ENCODE measurements at regions not wholly inside any gene's neighbourhood (a gene's known extent, or its start where the extent isn't known, plus 50 kb on each side); places are given as distances from the start of the nearest gene placed in this dataset.

DNA sequence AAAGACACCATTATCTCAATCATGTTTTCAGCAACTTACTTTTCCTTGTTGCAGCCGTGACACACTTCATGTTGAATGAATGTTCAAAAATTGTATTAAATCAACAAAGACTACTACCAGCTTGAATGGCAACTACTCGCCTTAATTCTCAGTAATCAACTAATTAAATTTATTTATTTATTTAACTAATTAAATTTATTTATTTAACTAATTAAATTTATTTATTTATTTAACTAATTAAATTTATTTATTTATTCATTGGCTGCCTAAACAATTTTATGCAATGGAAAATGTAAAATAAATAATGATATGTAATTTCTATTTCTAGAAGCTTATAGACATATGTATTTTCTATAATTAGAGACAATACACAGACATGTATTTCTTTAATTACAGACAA, 435.4 kb downstream of the GPAM start:
- H3K23ac ChIP-seq (ENCODE audit: insufficient read length, low read depth, low read length) = no peak overlapping the region
- H3K9ac ChIP-seq (ENCODE audit: extremely low read depth, insufficient read length, low read length) = no peak overlapping the region
- no peaks in the 10 kb centered on the region for H3K4me1 ChIP-seq (ENCODE audit: insufficient read depth, low read length)
- TF ChIP-seq, protein P1, sequence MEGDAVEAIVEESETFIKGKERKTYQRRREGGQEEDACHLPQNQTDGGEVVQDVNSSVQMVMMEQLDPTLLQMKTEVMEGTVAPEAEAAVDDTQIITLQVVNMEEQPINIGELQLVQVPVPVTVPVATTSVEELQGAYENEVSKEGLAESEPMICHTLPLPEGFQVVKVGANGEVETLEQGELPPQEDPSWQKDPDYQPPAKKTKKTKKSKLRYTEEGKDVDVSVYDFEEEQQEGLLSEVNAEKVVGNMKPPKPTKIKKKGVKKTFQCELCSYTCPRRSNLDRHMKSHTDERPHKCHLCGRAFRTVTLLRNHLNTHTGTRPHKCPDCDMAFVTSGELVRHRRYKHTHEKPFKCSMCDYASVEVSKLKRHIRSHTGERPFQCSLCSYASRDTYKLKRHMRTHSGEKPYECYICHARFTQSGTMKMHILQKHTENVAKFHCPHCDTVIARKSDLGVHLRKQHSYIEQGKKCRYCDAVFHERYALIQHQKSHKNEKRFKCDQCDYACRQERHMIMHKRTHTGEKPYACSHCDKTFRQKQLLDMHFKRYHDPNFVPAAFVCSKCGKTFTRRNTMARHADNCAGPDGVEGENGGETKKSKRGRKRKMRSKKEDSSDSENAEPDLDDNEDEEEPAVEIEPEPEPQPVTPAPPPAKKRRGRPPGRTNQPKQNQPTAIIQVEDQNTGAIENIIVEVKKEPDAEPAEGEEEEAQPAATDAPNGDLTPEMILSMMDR (conservative IDR thresholded peaks at IDR 0.05) = no peak
- H3K27me3 Mint-ChIP-seq (ENCODE audit: low read depth) = no peaks in the 10 kb centered on the region
- no peaks in the 10 kb centered on the region for H3K23me2 ChIP-seq (ENCODE audit: insufficient read length, low read depth, low read length, poor library complexity, severe bottlenecking)
- H3K4ac ChIP-seq (ENCODE audit: low read depth, low read length) = no peak overlapping the region
- no peak overlapping the region for H3K56ac ChIP-seq (ENCODE audit: insufficient read length, low read depth, low read length)
- H3K79me1 ChIP-seq (ENCODE audit: insufficient read depth, low read depth, low read length, poor library complexity, severe bottlenecking) = no peaks in the 10 kb centered on the region
- no peak overlapping the region for H2BK12ac ChIP-seq (ENCODE audit: insufficient read length, low read depth, low read length)
- WGBS (ENCODE audit: extremely low coverage, insufficient read length, low lambda C conversion rate) = no CpG with 5 or more reads among the region's 2 CpGs
- H2AK5ac ChIP-seq (ENCODE audit: insufficient read length, low read length) = no peak overlapping the region
- H3K18ac ChIP-seq (ENCODE audit: insufficient read length, low read depth, low read length) = no peak overlapping the region
- no peak overlapping the region for H3K4me3 Mint-ChIP-seq
- H4K5ac ChIP-seq (ENCODE audit: insufficient read length, low read depth, low read length) = no peak overlapping the region
- H2BK120ac ChIP-seq (ENCODE audit: low read depth, low read length, poor library complexity, severe bottlenecking) = no peak overlapping the region
- H2AFZ ChIP-seq (ENCODE audit: low read length) = no peak overlapping the region
- H3K4me2 ChIP-seq (ENCODE audit: insufficient read depth, insufficient read length, low read length) = no peak overlapping the region
- no peaks in the 10 kb centered on the region for H3K27me3 ChIP-seq (ENCODE audit: insufficient read depth, low read length)
- H3K79me2 ChIP-seq (ENCODE audit: insufficient read depth, low read length) = no peaks in the 10 kb centered on the region
- H3T11ph ChIP-seq (ENCODE audit: low read length) = no peak overlapping the region
- H3K9me3 Mint-ChIP-seq = no peaks in the 10 kb centered on the region
- H2BK20ac ChIP-seq (ENCODE audit: low read depth, low read length, poor library complexity, severe bottlenecking) = no peak overlapping the region
- H2BK15ac ChIP-seq (ENCODE audit: low read depth, low read length) = no peak overlapping the region
- no peaks in the 10 kb centered on the region for H4K20me1 ChIP-seq (ENCODE audit: control insufficient read depth, insufficient read depth, insufficient read length)
- H3K14ac ChIP-seq (ENCODE audit: insufficient read depth, low read length) = no peak overlapping the region
- H3K9me3 ChIP-seq (ENCODE audit: control insufficient read depth, low read depth, low read length) = no peaks in the 10 kb centered on the region
- H3K27ac Mint-ChIP-seq = no peak overlapping the region
- no peak for DNase-seq
- H3K27ac ChIP-seq (ENCODE audit: insufficient read length, low read depth, low read length) = no peak overlapping the region
- H2BK5ac ChIP-seq (ENCODE audit: insufficient read length, low read length) = no peak overlapping the region
- H3K4me1 Mint-ChIP-seq = no peaks in the 10 kb centered on the region
- no peak overlapping the region for H4K91ac ChIP-seq (ENCODE audit: insufficient read length, low read depth, low read length)
- no peaks in the 10 kb centered on the region for H3K36me3 Mint-ChIP-seq (ENCODE audit: insufficient read depth in 1 of 3, low read depth in 3 of 3)
- no peak overlapping the region for H4K8ac ChIP-seq (replicated peaks; ENCODE audit: insufficient read length, low read depth, low read length)
